ENCODE measurements at regions not wholly inside any gene's neighbourhood (a gene's known extent, or its start where the extent isn't known, plus 50 kb on each side); places are given as distances from the start of the nearest gene placed in this dataset.

- no peak overlapping the region for H2BK120ac ChIP-seq (replicated peaks; ENCODE audit: low read depth, low read length)
- ChIA-PET CTCF (ENCODE audit: partially characterized antibody) (interaction anchor here (0.7 to 3.0 kb wide), 8 partner anchors 10 to 429 kb away, joined by 3 to 11 read pairs (median 4); no protein-coding TSS in a partner anchor), POLR2A (ENCODE audit: partially characterized antibody) (no interaction called here)
- no peak overlapping the region for H2BK20ac ChIP-seq (ENCODE audit: low read length)
- no peak for FAIRE-seq
- H2AK5ac ChIP-seq (ENCODE audit: low read depth, low read length), result no peak overlapping the region
- H3K27ac ChIP-seq (ENCODE audit: low read depth, low read length), result no peak overlapping the region
- no peaks in the 10 kb centered on the region for H3K4me1 ChIP-seq (replicated peaks in 1 of 4; ENCODE audit: control insufficient read depth in 3 of 4, insufficient read depth in 4 of 4, low read length in 3 of 4)
- H3K36me3 ChIP-seq (ENCODE audit: control insufficient read depth in 2 of 4, insufficient read depth in 4 of 4, low read length in 3 of 4), result no peaks in the 10 kb centered on the region
- H3K79me2 ChIP-seq (ENCODE audit: control insufficient read depth in 1 of 2, insufficient read depth in 2 of 2, low read length in 2 of 2), result no peaks in the 10 kb centered on the region
- no peaks in the 10 kb centered on the region for H4K20me1 ChIP-seq (replicated peaks in 1 of 2; ENCODE audit: control insufficient read depth in 1 of 2, insufficient read depth in 2 of 2, low read length in 2 of 2)
- no peak for DNase-seq (ENCODE audit: low read depth in 1 of 2, low spot score in 2 of 2)
- no peak overlapping the region for H3K18ac ChIP-seq (ENCODE audit: extremely low read depth, low read length)
- no peak overlapping the region for H3K9ac ChIP-seq (replicated peaks in 1 of 4; ENCODE audit: extremely low read depth in 1 of 4, low read depth in 3 of 4, low read length in 3 of 4)
- no peak overlapping the region for H4K5ac ChIP-seq (ENCODE audit: insufficient read length, low read depth, low read length)
- no peaks in the 10 kb centered on the region for H3K79me1 ChIP-seq (ENCODE audit: low read depth, low read length)
- H2AFZ ChIP-seq (ENCODE audit: low read length), result no peak overlapping the region
- H4K8ac ChIP-seq (ENCODE audit: extremely low read depth, insufficient read depth, low read length), result no peak overlapping the region
- H3K23me2 ChIP-seq (ENCODE audit: low read depth, low read length), result no peaks in the 10 kb centered on the region
- H2BK12ac ChIP-seq (ENCODE audit: low read depth, low read length), result no peak overlapping the region
- H3K56ac ChIP-seq (replicated peaks; ENCODE audit: insufficient read length, low read depth, low read length), result no peak overlapping the region
- H3K4me3 ChIP-seq (ENCODE audit: extremely low read depth in 1 of 4, insufficient read depth in 2 of 4, low read depth in 3 of 4, low read length in 4 of 4), result no peak overlapping the region
- H4K91ac ChIP-seq (replicated peaks; ENCODE audit: insufficient read length, low read length), result no peak overlapping the region
- no peak overlapping the region for H3K4me2 ChIP-seq (ENCODE audit: insufficient read depth in 1 of 2, low read depth in 2 of 2, low read length in 2 of 2)
- no peak for TF ChIP-seq ASH2L (IDR thresholded peaks at IDR 0.05; ENCODE audit: low read length)
- no peak for TF ChIP-seq EP300 (IDR thresholded peaks at IDR 0.05; ENCODE audit: borderline replicate concordance in 1 of 2, low read depth in 2 of 2, low read length in 2 of 2)
- TF ChIP-seq RNF2 (IDR thresholded peaks at IDR 0.05; ENCODE audit: borderline replicate concordance, low read depth, low read length, missing control alignments, poor library complexity, severe bottlenecking), result no peak
- no peak for TF ChIP-seq NANOG (IDR thresholded peaks at IDR 0.05; ENCODE audit: insufficient read depth, low read depth, low read length, poor library complexity, severe bottlenecking)
- no peak for TF ChIP-seq TEAD4 (IDR thresholded peaks at IDR 0.05; ENCODE audit: low read depth, low read length)
- TF ChIP-seq ZNF274 (IDR thresholded peaks at IDR 0.05; ENCODE audit: borderline replicate concordance, extremely low read depth, low read length), result no peak
- no peak for TF ChIP-seq RXRA (IDR thresholded peaks at IDR 0.05; ENCODE audit: insufficient read depth, low read depth, low read length)
- no peak for TF ChIP-seq HDAC6 (IDR thresholded peaks at IDR 0.05; ENCODE audit: low read depth, low read length)
- no peak for TF ChIP-seq GABPA (IDR thresholded peaks at IDR 0.05; ENCODE audit: borderline replicate concordance, insufficient read depth, low read length)
- no peak for TF ChIP-seq ATF2 (IDR thresholded peaks at IDR 0.05; ENCODE audit: low read length)
- no peak overlapping the region for H2BK5ac ChIP-seq (ENCODE audit: low read depth, low read length)
- H3K27me3 ChIP-seq (replicated peaks in 1 of 4; ENCODE audit: control insufficient read depth in 3 of 4, extremely low read depth in 1 of 4, insufficient read depth in 3 of 4, low read length in 3 of 4), result no peaks in the 10 kb centered on the region
- no peak overlapping the region for H3K23ac ChIP-seq (ENCODE audit: insufficient read length)
- no peak overlapping the region for H3K14ac ChIP-seq (ENCODE audit: insufficient read length)
- H2BK15ac ChIP-seq (ENCODE audit: low read length), result no peak overlapping the region
- H3K4ac ChIP-seq (replicated peaks; ENCODE audit: insufficient read length, low read depth, low read length), result no peak overlapping the region
- H3K9me3 ChIP-seq (ENCODE audit: insufficient read depth in 2 of 2, low read depth in 1 of 2, low read length in 1 of 2), result no peaks in the 10 kb centered on the region
Observed at GRCh38 chr9:7481570-7481969, 318.0 kb downstream of the DMAC1 start.

All from H1 (cell line).